ENCODE measurements at regions not wholly inside any gene's neighbourhood (a gene's known extent, or its start where the extent isn't known, plus 50 kb on each side); places are given as distances from the start of the nearest gene placed in this dataset.
"Not testable (repeated sequence)": the region's sequence is repeated elsewhere in the genome, so short reads cannot be mapped to it uniquely, and the experiment has no call there.

GRCh38 chr2:62320657-62321357 is 124.9 kb downstream of the B3GNT2 start:
- no peak for TF ChIP-seq FOXA1 (IDR thresholded peaks at IDR 0.05)
- no peak for TF ChIP-seq FOXM1 (IDR thresholded peaks at IDR 0.05; ENCODE audit: borderline replicate concordance)
- TF ChIP-seq SP1 (IDR thresholded peaks at IDR 0.05), result no peak
- no peak for TF ChIP-seq SUZ12 (IDR thresholded peaks at IDR 0.05)
- TF ChIP-seq LEF1 (IDR thresholded peaks at IDR 0.05; ENCODE audit: borderline replicate concordance), result no peak
- no peak for TF ChIP-seq HDGF (IDR thresholded peaks at IDR 0.05; ENCODE audit: borderline replicate concordance)
- TF ChIP-seq BHLHE40 (IDR thresholded peaks at IDR 0.05; ENCODE audit: borderline replicate concordance), result no peak
- no peak for TF ChIP-seq TARDBP (IDR thresholded peaks at IDR 0.05)
- no peak for TF ChIP-seq CTBP1 (IDR thresholded peaks at IDR 0.05; ENCODE audit: borderline replicate concordance)
- TF ChIP-seq FOXK2 (IDR thresholded peaks at IDR 0.05), result no peak
- DNase-seq (ENCODE audit: extremely low spot score), result no peak
- ChIA-PET CTCF (no interaction called here), POLR2A (no interaction called here)

GRCh38 chr2:62320137-62320536 is 124.2 kb downstream of the B3GNT2 start:
- DNase-seq (ENCODE audit: extremely low spot score); POLR2A ChIA-PET; CTCF ChIA-PET: not testable (repeated sequence)

GRCh38 chr2:62319070-62319469 is 123.2 kb downstream of the B3GNT2 start:
- DNase-seq (ENCODE audit: extremely low spot score), result no peak
- TF ChIP-seq FOXM1 (IDR thresholded peaks at IDR 0.05; ENCODE audit: borderline replicate concordance), result no peak
- TF ChIP-seq L3MBTL2 (conservative IDR thresholded peaks at IDR 0.05), result no peak
- no peak for TF ChIP-seq HDGF (IDR thresholded peaks at IDR 0.05; ENCODE audit: borderline replicate concordance)
- no peak for TF ChIP-seq ARNT (IDR thresholded peaks at IDR 0.05)
- TF ChIP-seq BHLHE40 (IDR thresholded peaks at IDR 0.05; ENCODE audit: borderline replicate concordance), result no peak
- TF ChIP-seq PKNOX1 (IDR thresholded peaks at IDR 0.05), result no peak
- no peak for TF ChIP-seq LEF1 (IDR thresholded peaks at IDR 0.05; ENCODE audit: borderline replicate concordance)
- no peak for TF ChIP-seq SP1 (IDR thresholded peaks at IDR 0.05)
- TF ChIP-seq FOXA1 (IDR thresholded peaks at IDR 0.05), result no peak
- no peak for TF ChIP-seq SUZ12 (IDR thresholded peaks at IDR 0.05)
- TF ChIP-seq NFRKB (IDR thresholded peaks at IDR 0.05), result no peak
- TF ChIP-seq ELF4 (IDR thresholded peaks at IDR 0.05), result no peak
- TF ChIP-seq FOXK2 (IDR thresholded peaks at IDR 0.05), result no peak
- no peak for TF ChIP-seq TARDBP (IDR thresholded peaks at IDR 0.05)
- TF ChIP-seq CTBP1 (IDR thresholded peaks at IDR 0.05; ENCODE audit: borderline replicate concordance), result no peak
- TF ChIP-seq ZNF384 (IDR thresholded peaks at IDR 0.05), result no peak
- POLR2A ChIA-PET, result no interaction called here

GRCh38 chr2:62315476-62315875 is 119.6 kb downstream of the B3GNT2 start:
- POLR2A ChIA-PET, result no interaction called here
- no peak for TF ChIP-seq BHLHE40 (IDR thresholded peaks at IDR 0.05; ENCODE audit: borderline replicate concordance)
- CTCF ChIA-PET, result no interaction called here
- DNase-seq (ENCODE audit: extremely low spot score), result no peak

More at GRCh38 chr2:62319070-62319469, 123.2 kb downstream of the B3GNT2 start:
- CTCF ChIA-PET, result no interaction called here

- TF ChIP-seq ZNF384 (IDR thresholded peaks at IDR 0.05), result no peak
- no peak for TF ChIP-seq HDGF (IDR thresholded peaks at IDR 0.05; ENCODE audit: borderline replicate concordance)
- no peak for TF ChIP-seq CTBP1 (IDR thresholded peaks at IDR 0.05; ENCODE audit: borderline replicate concordance)
- TF ChIP-seq LEF1 (IDR thresholded peaks at IDR 0.05; ENCODE audit: borderline replicate concordance), result no peak
- no peak for TF ChIP-seq NFRKB (IDR thresholded peaks at IDR 0.05)
- TF ChIP-seq ARNT (IDR thresholded peaks at IDR 0.05), result no peak
- TF ChIP-seq SUZ12 (IDR thresholded peaks at IDR 0.05), result no peak
- no peak for TF ChIP-seq FOXM1 (IDR thresholded peaks at IDR 0.05; ENCODE audit: borderline replicate concordance)
- TF ChIP-seq PKNOX1 (IDR thresholded peaks at IDR 0.05), result no peak
- TF ChIP-seq L3MBTL2 (conservative IDR thresholded peaks at IDR 0.05), result no peak
- no peak for TF ChIP-seq BHLHE40 (IDR thresholded peaks at IDR 0.05; ENCODE audit: borderline replicate concordance)
- TF ChIP-seq ELF4 (IDR thresholded peaks at IDR 0.05), result no peak
- TF ChIP-seq FOXK2 (IDR thresholded peaks at IDR 0.05), result no peak
- no peak for TF ChIP-seq TARDBP (IDR thresholded peaks at IDR 0.05)
- TF ChIP-seq SP1 (IDR thresholded peaks at IDR 0.05), result no peak
- TF ChIP-seq FOXA1 (IDR thresholded peaks at IDR 0.05), result no peak
- DNase-seq (ENCODE audit: extremely low spot score), result no peak
- ChIA-PET POLR2A (no interaction called here), CTCF (no interaction called here)
Observed at GRCh38 chr2:62314291-62314690, 118.4 kb downstream of the B3GNT2 start.

- ChIA-PET POLR2A (no interaction called here), CTCF (no interaction called here)
- TF ChIP-seq FOXM1 (IDR thresholded peaks at IDR 0.05; ENCODE audit: borderline replicate concordance) (no peak), ELF4 (IDR thresholded peaks at IDR 0.05) (no peak), HDGF (IDR thresholded peaks at IDR 0.05; ENCODE audit: borderline replicate concordance) (no peak), L3MBTL2 (conservative IDR thresholded peaks at IDR 0.05) (no peak), BHLHE40 (IDR thresholded peaks at IDR 0.05; ENCODE audit: borderline replicate concordance) (no peak), PKNOX1 (IDR thresholded peaks at IDR 0.05) (no peak), SP1 (IDR thresholded peaks at IDR 0.05) (no peak), NFRKB (IDR thresholded peaks at IDR 0.05) (no peak), TARDBP (IDR thresholded peaks at IDR 0.05) (no peak), FOXK2 (IDR thresholded peaks at IDR 0.05) (no peak), ARNT (IDR thresholded peaks at IDR 0.05) (no peak), FOXA1 (IDR thresholded peaks at IDR 0.05) (no peak), SUZ12 (IDR thresholded peaks at IDR 0.05) (no peak), LEF1 (IDR thresholded peaks at IDR 0.05; ENCODE audit: borderline replicate concordance) (no peak)
Observed at GRCh38 chr2:62313449-62314227, 117.7 kb downstream of the B3GNT2 start.

More at GRCh38 chr2:62313449-62314227, 117.7 kb downstream of the B3GNT2 start:
- DNase-seq (ENCODE audit: extremely low spot score), result no peak
